HG03097 (cell line): ENCODE measurements at regions not wholly inside any gene's neighbourhood (a gene's known extent, or its start where the extent isn't known, plus 50 kb on each side); places are given as distances from the start of the nearest gene placed in this dataset.

Experiments used
- ATAC-seq: cut with Tn5 transposase; IDR thresholded peaks from one replicate; pipeline ENCODE4 v1.9.1; 2021; ENCODE audit not compliant: unreplicated experiment, low FRiP score

DNA sequence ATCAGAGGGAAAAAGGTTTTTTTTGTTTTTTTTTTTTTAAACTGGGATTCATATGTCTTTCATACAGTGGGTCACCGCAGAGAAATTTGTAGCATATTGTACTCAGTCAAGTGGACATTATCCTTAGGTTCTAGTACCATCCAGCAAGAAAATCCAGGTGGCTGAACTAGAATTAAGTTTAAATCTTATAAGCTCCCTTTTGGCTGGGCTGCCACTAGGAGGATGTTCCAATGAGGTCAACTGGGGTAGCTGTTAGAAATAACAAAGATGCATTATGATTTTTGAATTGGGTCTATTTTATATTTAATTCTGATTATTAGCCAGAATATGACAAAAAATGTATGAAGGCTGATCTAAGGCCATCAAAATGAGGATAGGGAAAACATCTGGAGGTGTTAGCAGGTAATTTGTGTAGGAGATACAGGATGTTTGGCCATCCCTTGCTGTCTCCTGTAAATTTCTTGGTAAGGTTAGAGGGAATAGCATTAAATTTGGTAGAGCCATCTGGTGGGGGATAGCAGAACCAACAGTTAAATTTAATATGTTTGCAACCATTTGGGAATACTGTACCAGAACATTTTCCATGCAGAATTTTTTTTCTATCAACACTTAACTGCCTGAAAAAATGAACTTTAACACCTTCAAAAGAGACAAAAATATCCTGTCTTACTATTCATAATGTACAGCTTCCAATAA, 568.5 kb upstream of the B3GALT2 start:
- no peak for ATAC-seq

DNA sequence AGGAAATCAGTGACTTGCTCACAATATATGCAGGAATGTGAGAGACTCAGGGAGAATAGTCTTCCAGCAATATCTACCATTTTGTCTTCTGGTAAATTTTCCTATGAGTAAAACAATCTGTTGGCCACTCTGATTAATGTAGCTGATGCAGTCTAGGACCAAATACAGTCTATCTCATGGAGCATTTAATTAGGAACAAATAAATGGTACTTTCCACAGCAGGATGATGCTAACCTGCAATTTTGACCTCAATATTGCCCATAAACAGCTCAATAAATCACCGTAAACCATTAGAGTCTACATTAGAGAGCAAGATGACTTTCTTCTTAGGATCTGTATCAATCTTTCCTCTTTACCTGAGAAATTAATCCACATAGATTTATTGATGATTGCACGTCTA, 567.7 kb upstream of the B3GALT2 start:
- no peak for ATAC-seq

DNA sequence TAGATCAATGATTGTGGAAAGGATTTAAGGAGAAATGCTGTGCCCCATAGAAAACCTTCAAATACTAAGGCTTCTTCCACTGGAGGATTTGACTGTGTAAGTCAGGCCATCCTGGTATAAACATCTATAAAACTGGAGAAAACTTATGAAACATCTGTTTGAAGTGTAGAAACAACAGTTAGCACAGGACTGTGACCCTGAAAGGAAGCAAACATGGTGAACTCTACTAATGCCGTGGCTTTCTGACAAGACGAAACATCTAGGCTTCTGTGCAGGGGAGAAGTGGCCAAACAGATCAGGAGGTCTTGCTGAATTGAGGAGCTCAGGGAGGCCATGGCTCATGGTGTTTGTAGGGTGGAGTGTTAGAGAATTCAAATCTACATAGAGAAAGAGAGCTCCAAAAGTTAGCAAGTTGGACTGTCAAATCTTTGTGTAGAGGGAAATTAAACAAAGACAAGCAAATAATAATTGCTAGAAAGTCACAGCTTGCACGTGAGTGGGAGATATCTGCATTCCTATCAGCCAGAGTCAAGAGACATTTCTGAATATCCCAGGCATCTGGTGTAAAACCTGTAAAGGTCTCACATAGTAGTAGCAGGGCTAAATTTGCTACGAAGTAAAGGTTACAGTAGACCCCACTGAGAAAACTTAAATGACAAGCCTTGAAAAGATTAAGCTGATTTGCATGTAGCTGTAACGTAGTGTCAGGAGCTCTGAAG, 566.8 kb upstream of the B3GALT2 start:
- ATAC-seq: no peak

DNA sequence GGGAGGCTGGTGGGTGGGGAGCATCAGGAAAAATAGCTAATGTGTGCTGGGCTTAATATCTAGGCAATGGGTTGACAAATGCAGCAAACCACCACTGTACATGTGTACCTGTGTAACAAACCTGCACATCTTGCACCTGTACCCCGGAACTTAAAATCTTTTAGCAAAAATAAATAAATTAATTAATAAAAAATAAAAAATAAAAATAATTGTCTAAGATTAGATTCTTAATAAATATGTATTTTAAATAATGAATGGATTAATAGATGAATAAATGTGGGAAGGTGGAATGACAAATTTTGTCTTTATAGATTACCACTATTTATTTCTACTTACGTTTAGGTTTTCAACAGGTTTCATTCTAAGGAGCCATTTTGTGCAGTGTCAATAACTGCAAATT, 563.5 kb upstream of the B3GALT2 start:
- no peak for ATAC-seq

DNA sequence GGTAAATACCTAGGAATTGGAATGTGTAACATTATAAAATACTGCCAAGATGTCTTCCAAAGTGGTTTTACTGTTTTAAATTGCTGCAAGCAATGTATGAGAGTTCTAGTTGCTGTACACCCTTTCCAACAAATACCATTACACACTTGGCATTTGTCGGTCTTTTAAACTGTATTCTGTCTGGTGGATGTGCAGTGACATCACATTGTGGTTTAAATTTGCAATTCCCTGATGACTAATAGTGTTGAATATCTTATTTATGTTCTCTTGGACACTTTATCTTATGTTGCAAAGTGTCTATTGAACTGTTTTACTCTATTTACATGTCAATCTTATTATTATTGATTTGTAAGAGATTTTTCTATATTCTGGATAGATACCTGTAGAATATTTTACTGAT, 561.2 kb upstream of the B3GALT2 start:
- no peak for ATAC-seq

DNA sequence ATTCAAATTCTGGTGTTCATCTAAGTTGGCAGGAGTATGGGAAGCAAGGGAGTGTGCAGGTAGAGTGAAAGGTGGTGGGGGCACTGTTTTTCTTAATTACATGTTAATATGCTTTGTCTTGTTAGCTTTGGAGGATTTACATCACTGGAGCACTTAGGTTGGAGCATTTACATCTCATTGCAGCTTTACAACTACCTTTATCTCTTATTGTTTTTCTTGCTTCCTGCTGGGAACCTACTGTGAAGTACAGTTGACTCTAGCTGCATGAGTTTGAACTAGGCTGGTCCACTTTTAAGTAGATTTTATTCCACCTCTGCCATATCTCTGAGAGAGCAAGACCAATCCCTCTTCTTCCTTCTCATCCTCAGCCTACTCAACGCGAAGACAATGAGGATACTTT, 554.8 kb upstream of the B3GALT2 start:
- no peak for ATAC-seq

DNA sequence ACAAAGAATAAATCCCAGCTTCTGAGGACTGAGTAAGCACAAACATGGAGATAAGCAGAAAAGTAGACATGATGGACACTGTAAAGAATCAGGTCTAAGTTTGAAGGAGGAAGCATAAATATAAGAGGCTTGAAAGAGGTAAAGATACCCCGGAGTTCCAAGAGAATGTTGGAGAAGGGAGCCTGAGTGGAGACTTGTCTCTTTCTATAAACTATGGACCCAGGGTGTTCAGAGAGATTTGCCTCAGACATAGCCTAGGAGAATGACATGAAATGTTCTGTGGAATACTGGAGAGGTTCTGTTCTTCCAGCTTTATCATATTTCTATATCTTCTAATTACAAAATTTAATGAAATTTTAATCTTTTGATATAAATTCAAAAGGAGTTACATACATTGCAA, 554.3 kb upstream of the B3GALT2 start:
- no peak for ATAC-seq

DNA sequence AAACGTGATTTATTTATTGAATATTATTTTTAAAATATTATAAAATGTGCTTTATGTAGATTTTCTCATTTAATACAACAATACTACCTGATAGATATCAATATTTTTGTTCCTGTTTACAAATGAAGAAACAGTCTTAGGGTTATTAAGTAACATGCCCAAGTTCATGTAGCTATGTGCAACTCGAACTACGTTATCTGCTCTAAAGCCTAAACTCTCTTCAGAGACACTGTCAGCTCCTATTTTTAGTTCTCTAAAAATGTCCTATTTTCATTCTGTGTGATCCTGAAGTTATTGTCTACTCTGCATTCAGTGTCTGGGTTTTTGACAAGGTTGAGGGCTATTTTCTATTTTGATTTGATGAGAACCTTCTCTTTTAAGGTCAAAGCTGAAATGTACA, 550.1 kb upstream of the B3GALT2 start:
- no peak for ATAC-seq

DNA sequence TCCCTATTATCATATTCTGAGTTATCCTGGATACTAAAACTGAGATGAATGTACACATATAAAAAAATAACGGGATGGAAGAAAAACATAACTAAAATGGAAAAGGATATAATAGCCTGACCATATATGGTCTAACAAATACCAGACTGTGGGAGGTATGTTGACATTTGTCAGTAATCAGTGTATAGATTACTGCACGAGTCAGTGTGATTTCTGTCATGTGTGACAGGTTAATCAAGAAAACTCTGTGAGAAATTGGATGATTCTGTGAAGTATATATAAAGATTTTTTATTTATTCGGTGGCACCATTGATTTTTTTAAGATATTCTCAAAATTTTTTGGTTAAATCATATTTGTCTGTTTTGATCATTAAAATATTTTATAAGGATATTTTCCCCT, 547.3 kb upstream of the B3GALT2 start:
- ATAC-seq: no peak

DNA sequence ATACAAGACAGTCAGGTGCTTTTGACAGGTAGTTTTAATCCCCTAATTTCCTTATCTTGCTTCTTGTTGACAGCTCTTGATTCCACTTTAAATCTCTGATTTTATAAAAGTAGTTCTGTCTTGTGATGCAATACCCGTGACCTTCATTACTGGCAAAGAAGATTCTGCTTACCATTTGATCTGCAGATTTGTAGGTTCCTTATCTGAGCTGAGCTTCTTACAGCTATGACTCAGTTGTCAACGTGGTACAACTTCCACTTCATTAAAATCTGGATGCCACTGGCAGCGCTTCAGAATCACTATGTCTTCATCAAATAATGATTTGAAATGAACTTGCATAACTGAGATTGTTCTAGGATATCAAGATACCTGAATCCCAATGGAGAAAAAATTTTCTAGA, 543.6 kb upstream of the B3GALT2 start:
- no peak for ATAC-seq

DNA sequence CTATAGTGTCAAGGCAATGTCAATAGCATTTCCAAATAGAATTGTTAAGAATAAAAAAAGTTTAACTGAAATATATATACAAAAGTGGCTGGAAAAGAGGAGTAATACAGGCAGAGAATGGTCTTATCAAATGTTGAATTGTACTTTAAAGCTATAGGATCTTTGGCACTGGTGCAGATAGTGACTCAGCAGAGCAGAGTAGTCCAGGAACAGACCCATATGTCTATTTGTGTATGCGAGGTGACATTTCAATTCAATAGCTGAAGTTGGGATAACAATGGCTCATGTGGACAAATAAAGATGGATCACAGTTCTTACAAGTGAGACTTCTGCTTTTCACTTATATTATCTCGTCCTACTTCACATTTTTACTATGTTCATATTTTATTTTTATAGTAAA, 543.0 kb upstream of the B3GALT2 start:
- no peak for ATAC-seq

DNA sequence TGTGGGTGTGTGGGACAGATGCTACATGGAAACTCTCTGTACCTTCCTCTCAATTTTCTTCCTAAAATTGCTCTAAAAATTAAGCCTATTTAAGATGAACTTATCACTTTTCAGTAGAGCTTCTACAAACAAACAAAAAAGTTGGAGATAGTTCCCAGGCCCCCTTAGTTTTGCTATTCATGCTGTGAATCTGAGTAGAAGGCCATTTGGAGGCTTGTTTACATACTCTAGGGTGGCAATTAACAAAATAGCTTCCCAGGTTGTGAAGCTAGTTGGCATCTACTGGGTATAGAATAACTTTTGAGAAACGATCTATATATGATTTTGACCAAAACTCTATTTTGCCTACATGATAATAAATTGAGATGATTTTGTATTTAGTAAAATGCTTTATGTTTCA, 541.4 kb upstream of the B3GALT2 start:
- ATAC-seq: no peak

DNA sequence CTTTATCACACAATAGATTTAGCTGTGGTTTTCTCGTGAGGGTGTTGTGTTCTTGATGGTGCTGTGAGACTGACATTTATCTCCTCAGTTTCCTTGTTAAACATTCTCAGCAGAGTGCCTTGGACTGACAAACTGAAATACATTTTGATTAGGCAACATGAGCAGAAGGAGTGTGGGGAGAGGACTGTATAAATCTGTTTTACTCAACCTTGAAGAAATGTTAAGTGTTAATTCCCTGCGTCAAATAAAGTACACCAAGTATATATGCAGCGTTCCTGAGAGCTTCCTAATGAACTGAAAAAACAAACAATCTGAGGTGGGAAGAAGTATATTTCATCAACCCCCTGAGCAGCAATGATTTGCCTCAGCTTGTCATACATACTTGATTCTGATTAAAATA, 540.3 kb upstream of the B3GALT2 start:
- ATAC-seq: no peak

DNA sequence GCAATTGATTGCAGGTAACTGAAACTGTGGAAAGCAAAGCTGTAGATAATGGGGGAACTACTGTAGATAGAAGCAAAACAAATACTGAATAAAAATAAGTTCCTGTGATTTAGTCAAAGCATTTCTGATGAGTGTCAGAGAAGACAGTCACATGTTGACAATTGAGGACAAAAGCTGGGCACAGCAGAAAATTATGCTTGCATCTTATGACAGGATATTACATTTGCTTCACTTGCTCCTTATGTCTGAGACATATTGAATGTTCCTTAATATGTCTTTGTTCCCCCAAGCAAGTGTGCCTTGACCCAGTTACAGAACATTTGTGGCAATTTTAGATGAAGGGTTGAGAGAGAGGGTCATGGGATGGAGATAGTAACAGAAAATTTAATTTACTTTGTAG, 526.0 kb upstream of the B3GALT2 start:
- ATAC-seq: no peak

DNA sequence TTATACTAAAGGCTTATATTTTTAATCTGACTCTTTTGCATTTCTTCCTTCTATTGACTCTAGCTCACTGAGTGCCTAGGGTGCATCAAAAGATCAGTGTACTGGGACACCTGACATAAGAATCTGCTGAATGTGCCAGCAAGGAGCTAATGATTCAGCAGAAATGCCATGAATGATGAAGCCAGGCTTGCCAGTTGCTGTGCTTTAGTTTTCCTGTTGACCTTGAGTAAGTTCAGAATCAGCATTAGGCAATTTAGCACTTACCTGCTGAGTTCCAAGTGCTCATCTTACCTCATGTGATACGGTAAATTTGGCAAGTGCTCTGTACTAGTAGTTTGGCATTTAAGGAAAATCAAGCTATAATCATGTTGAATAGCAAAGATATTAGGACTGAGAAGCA, 523.2 kb upstream of the B3GALT2 start:
- no peak for ATAC-seq

DNA sequence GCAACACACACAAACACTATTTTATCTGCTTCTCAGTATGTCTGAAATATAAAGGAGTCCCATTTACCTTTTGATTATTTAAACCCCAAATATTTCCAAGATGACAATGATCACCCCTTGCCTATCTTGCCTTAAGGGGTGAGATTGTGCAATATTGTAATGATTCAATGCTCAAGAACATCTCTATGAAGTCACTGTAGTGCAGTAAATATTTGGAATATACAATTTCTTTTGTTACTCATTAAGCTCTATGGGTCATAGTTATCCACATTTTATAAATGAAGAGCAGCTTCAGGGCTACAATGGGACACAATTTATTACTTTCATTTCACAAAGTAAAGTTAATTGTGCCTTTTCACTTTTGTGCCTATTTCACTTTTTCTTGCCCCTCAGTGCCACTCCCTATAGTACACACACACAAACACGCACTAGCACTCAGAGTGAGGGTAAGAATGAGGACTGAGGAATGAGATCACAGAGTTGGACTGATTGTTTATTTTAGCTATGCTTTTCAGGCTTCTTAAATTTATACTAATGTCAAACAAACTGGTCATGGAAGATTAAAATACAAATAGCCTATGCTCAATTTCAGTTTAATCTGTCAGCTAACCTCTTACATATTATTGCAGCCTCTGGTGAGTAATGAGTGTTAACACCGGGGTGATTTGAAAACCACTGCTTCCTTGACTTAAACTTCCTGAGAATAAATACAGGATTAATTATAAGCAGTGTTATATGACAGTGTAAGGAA, 521.0 kb upstream of the B3GALT2 start:
- ATAC-seq: no peak

DNA sequence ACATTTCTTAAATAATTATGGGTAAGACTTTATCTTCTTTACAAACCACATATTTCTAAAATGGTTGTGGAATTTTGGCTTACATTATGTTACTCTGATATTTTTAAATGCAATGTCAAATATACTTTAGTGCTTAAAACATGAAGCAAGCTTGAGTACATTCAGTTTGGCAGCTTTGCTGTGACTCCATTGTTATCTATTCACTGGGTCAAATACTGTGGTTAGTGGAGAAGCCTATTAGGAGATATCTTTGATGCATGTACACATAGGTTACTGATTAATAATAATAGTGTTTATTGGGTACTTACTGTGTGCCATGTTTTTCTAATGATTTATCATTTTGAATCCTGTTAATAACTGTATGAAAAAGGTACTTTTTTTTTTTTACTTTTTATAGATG, 520.4 kb upstream of the B3GALT2 start:
- ATAC-seq: no peak

DNA sequence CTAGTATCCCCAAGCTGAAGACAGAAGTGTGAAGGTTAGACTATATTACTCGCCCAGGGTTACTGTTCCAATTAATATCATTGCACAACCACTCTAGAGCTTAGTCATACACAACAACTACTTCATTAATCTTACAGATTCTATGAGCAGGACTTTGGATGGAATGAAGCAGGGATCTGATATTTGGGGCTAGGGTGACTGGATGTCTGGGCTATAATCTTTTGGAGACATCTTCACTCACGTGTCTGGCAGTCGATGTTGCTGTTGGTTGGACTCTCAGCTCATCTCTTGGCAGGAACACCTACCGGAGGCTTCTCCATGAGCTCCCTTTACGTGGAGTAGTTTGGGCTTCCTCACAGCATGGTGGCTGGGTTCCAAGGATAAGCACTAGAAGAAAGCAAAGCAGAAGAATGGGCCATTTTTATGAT, 519.2 kb upstream of the B3GALT2 start:
- ATAC-seq: no peak

DNA sequence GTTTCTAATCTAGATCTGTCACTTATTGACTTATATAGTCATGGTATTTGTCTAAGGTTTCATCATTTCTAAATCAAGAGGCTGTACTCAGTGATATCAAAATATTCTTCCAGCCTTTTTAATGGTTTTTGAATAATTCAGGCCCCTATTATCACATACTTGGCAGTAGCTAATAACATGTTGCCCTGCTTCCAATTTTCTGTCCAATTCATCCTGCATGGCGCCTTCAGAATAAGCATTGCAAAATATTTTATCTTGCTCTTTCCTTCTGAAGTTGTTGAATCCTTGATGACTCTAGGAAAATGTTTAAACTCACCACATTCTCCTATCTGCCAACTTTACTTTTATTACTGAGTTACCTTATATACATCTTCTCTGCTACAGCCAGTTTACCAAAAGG, 517.2 kb upstream of the B3GALT2 start:
- ATAC-seq: no peak

DNA sequence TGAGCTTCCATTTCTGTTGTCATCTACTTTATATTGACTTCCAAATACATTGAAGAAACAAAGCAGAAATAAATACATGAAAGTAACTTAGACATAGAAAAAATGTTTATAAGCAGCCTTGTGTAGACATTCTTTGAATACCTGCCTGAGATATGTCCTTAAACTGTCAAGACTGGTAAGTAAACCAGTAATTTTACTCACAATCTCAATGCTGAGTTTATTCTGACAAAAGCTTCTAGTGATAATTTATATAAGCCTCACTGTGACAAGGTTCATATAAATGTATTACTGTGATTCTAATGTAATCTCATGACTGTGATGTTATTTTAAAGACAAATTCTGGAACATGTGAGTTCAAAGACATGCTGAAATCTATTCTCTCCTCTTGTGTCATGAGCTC, 516.7 kb upstream of the B3GALT2 start:
- no peak for ATAC-seq

DNA sequence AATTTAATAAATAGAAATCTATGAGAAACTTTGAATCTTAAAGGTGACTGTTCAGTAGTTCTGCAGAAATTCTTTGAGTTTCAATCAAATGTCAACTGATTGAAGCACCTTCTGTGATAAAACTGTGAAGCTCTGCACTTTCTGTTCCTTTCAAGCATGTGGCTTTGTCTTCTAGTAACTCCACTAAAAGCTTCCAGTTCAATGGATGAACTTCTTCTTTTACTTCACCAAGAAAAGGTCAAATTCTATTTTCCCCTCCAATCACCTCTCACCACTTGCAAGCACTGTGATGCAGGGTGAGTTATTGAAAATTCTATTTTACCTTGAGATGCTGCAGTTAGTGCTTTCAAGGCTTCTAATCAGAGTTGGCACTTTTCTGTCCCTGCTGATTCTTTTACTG, 515.3 kb upstream of the B3GALT2 start:
- ATAC-seq: no peak
